A673 (cell line): ENCODE measurements at regions not wholly inside any gene's neighbourhood (a gene's known extent, or its start where the extent isn't known, plus 50 kb on each side); places are given as distances from the start of the nearest gene placed in this dataset.

ENCODE experiments used
- CTCF ChIP-seq: fragments of 300-800, 200-600 bp; sonication (generic); conservative IDR thresholded peaks from 2 replicates; pipeline ENCODE4 v1.5.1; 2017; ENCODE audit warnings: low read depth, mild to moderate bottlenecking, antibody characterized with exemption, low read length, moderate library complexity, mixed read lengths
- EZH2 ChIP-seq: fragments of 200-600 bp; sonication (generic); IDR thresholded peaks from 2 replicates; pipeline ENCODE4 v1.6.1; 2017; ENCODE audit warnings: borderline replicate concordance, low read depth, mild to moderate bottlenecking, mixed read lengths, antibody characterized with exemption, low read length; ENCODE audit not compliant: poor library complexity, severe bottlenecking

DNA sequence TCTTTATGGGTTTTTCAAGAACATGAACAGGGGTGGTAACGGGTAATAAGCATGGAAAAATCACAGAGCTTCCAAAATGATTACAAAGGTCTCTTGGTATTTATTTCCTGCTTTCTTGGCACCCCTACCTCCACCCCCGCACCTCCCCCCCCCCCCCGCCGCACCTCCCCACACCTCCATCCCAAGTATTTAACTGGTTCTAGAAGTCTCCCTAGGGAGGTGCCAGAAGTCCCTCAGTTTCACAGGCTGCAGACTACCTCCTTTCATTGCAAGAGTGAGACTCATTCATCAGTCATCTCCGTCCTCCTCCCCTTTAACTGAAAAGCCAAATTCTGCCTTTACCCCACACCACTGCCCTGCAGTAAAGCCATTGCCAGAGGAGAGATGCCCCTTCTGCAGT is 169.4 kb downstream of the ALDH1A2 start:
- TF ChIP-seq CTCF (no peak), EZH2 (no peak)
